Hepatocyte (in vitro differentiated cells): ENCODE measurements at regions not wholly inside any gene's neighbourhood (a gene's known extent, or its start where the extent isn't known, plus 50 kb on each side); places are given as distances from the start of the nearest gene placed in this dataset.

ENCODE experiments used
- CTCF ChIP-seq: fragments of 200-600 bp; sonication (generic); IDR thresholded peaks from 2 replicates; pipeline ENCODE4 v1.5.1; 2016; ENCODE audit warnings: antibody characterized with exemption, mild to moderate bottlenecking; ENCODE audit not compliant: poor library complexity
- EZH2 ChIP-seq: fragments of 200-600 bp; sonication (generic); IDR thresholded peaks from 2 replicates; pipeline ENCODE4 v1.6.1; 2016; ENCODE audit warnings: antibody characterized with exemption, mild to moderate bottlenecking, borderline replicate concordance
- EZH2phosphoT487 ChIP-seq: fragments of 200-600 bp; sonication (generic); IDR thresholded peaks from one replicate; pipeline ENCODE4 v1.6.1; 2018; ENCODE audit warnings: antibody characterized with exemption, mild to moderate bottlenecking, low read depth, moderate library complexity; ENCODE audit not compliant: unreplicated experiment, severe bottlenecking

DNA sequence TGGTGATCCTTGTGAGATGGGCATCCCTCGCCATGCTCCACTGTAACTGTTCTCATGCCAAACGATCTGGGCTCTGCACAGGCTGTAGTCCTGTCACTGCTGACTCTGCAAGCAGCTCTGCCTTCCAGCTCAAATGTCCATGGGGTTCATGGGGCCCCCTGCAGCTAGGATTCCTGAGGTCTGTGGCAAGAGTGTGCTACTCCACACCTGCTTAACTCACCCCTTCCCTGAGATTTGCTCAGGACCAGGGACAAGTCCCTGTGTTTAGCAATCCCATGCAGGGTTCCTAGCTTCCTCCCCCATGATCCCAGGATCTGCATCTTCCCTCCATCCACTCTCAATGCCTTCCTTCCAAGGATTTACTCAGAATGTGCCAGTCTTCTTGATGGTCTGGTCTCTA is 241.0 kb downstream of the ASCL1 start:
- TF ChIP-seq CTCF (no peak), EZH2phosphoT487 (no peak), EZH2 (no peak)
